Adrenal gland (tissue), 9 donors: ENCODE measurements at regions not wholly inside any gene's neighbourhood (a gene's known extent, or its start where the extent isn't known, plus 50 kb on each side); places are given as distances from the start of the nearest gene placed in this dataset.

Experiments
- DNase-seq, 7 donors: peaks; one replicate each; pipeline ENCODE4 v3.0.0-alpha.2; 2019 to 2020
- H3K27ac ChIP-seq, 5 donors: fragments of 200-600 bp; sonication (generic) in 4 of 5; 1 replicate in 3 of 5; 2 replicates in 2 of 5; pipeline versions ENCODE4 v1.5.1 to v1.8.0; 2016 to 2020; ENCODE audit warnings: mild to moderate bottlenecking in 1 of 5
- H3K27me3 ChIP-seq: fragments of 200-600 bp; 2 replicates; pipeline ENCODE4 v1.8.0; 2021
- H3K36me3 ChIP-seq, 2 donors: fragments of 200-600 bp; replicated peaks in 1 of 2; 1 replicate in 1 of 2; 2 replicates in 1 of 2; pipeline versions ENCODE4 v1.5.1 to v1.8.0; 2018 to 2022
- H3K4me1 ChIP-seq, 2 donors: fragments of 200-600 bp; replicated peaks in 1 of 2; 1 replicate in 1 of 2; 2 replicates in 1 of 2; pipeline versions ENCODE4 v1.5.1 to v1.8.0; 2018 to 2021
- H3K4me3 ChIP-seq, 4 donors: fragments of 200-600 bp; sonication (generic) in 3 of 4; one replicate each; pipeline ENCODE4 v1.5.1; 2016 to 2018
- H3K9me3 ChIP-seq, 3 donors: fragments of 200-600 bp; sonication (generic) in 1 of 3; replicated peaks in 1 of 3; 1 replicate in 2 of 3; 2 replicates in 1 of 3; pipeline versions ENCODE4 v1.5.1 to v1.8.0; 2016 to 2021
- CTCF ChIP-seq, 6 experiments: fragments of 450-650 bp in 4 of 6; fragments of 200-600 bp in 2 of 6; sonication (generic) in 1 of 6; IDR thresholded peaks; 1 replicate in 5 of 6; 2 replicates in 1 of 6; pipeline versions ENCODE4 v1.5.1 to v1.8.0; 2016 to 2021; ENCODE audit warnings: antibody characterized with exemption in 6 of 6, mild to moderate bottlenecking in 2 of 6, moderate library complexity in 1 of 6
- POLR2A ChIP-seq, 2 donors: fragments of 450-650 bp; IDR thresholded peaks; one replicate each; pipeline ENCODE4 v1.6.1; 2017; ENCODE audit warnings: antibody characterized with exemption in 2 of 2, mild to moderate bottlenecking in 2 of 2, moderate library complexity in 1 of 2
- WGBS, 4 donors: extraction: QIAGEN DNeasy Blood & Tissue Kit in 2 of 4; methylation state at CpG; one replicate each; pipeline versions ENCODE4 v1.1.5 to v1.1.7; 2013 to 2017; 5-methylcytosine and 5-hydroxymethylcytosine counted together
- intact Hi-C, 2 donors: fragments of 100-400 bp; cut with DNase I; formaldehyde crosslinking; loops; one replicate each; pipeline versions ENCODE4 v1.14.1 to v1.15.0; 2022 to 2023
- donor health status: healthy with polysubstance abuse.
- donor health status: Bipolar disorder and iron deficiency.
- donor health status: DM: yes; HTN: yes; CAD: no.
- donor health status: DM: no; HTN: no; CAD: no.
- donor health status: DM: no; HTN: no; CAD: no.

GRCh38 chr1:56266359-56266758 lies 313.0 kb downstream of the PLPP3 start:
- Histone ChIP-seq H3K36me3 (no peaks in the 10 kb centered on the region), H3K4me3 (no peak overlapping the region), H3K4me1 (no peaks in the 10 kb centered on the region), H3K27me3 (no peaks in the 10 kb centered on the region), H3K27ac (no peak overlapping the region), H3K9me3 (no peaks in the 10 kb centered on the region)
- DNase-seq, result no peak
- WGBS, 4 donors, result 45 to 60% (median 58%) methylated on average over 3 of the region's 3 CpGs
- intact Hi-C loops, result no loop called here
- no peak for TF ChIP-seq CTCF (IDR thresholded peaks at IDR 0.05)
- TF ChIP-seq POLR2A (IDR thresholded peaks at IDR 0.05), result no peak

- H3K4me1 ChIP-seq, result no peaks in the 10 kb centered on the region
- no peak for DNase-seq
- intact Hi-C loops, result no loop called here
Observed at GRCh38 chr1:56265216-56265615, 314.1 kb downstream of the PLPP3 start.

GRCh38 chr1:56263908-56264307 lies 315.5 kb downstream of the PLPP3 start:
- intact Hi-C loops, result no loop called here
- Histone ChIP-seq H3K27me3 (no peaks in the 10 kb centered on the region), H3K27ac (no peak overlapping the region), H3K4me1 (no peaks in the 10 kb centered on the region), H3K9me3 (no peaks in the 10 kb centered on the region), H3K36me3 (no peaks in the 10 kb centered on the region), H3K4me3 (no peak overlapping the region)
- DNase-seq, result no peak
- TF ChIP-seq POLR2A (IDR thresholded peaks at IDR 0.05), result no peak
- no peak for TF ChIP-seq CTCF (IDR thresholded peaks at IDR 0.05)
- WGBS, 4 donors, result 79 to 89% (median 84%) methylated on average over 3 of the region's 3 CpGs

More at GRCh38 chr1:56265216-56265615, 314.1 kb downstream of the PLPP3 start:
- H3K27me3 ChIP-seq, result no peaks in the 10 kb centered on the region
- H3K27ac ChIP-seq, result no peak overlapping the region
- H3K36me3 ChIP-seq, result no peaks in the 10 kb centered on the region
- H3K4me3 ChIP-seq, result no peak overlapping the region
- TF ChIP-seq POLR2A (IDR thresholded peaks at IDR 0.05), result no peak
- no peak for TF ChIP-seq CTCF (IDR thresholded peaks at IDR 0.05)
- no peaks in the 10 kb centered on the region for H3K9me3 ChIP-seq

GRCh38 chr1:56258371-56258770 lies 321.0 kb downstream of the PLPP3 start:
- Histone ChIP-seq H3K36me3 (no peaks in the 10 kb centered on the region), H3K4me1 (peaks cover 9 to 17% of the 10 kb centered on the region in 2 donors), H3K9me3 (no peaks in the 10 kb centered on the region), H3K27me3 (no peaks in the 10 kb centered on the region), H3K4me3 (no peak overlapping the region), H3K27ac (no peak overlapping the region)
- intact Hi-C loops, result no loop called here
- WGBS, 4 donors, result 86 to 92% (median 89%) methylated on average over 5 of the region's 5 CpGs
- no peak for TF ChIP-seq CTCF (IDR thresholded peaks at IDR 0.05)
- no peak for TF ChIP-seq POLR2A (IDR thresholded peaks at IDR 0.05)
- DNase-seq, result no peak
